K562 (cell line): ENCODE measurements at regions not wholly inside any gene's neighbourhood (a gene's known extent, or its start where the extent isn't known, plus 50 kb on each side); places are given as distances from the start of the nearest gene placed in this dataset.
A peak's percentile ranks its signal among the peaks of the same experiment; 100 is the strongest.

Experiments used
- ATF1 ChIP-seq, 2 experiments: fragments of 450-650 bp in 1 of 2; IDR thresholded peaks; 2 replicates each; pipeline ENCODE4 v1.6.1; 2016; ENCODE audit warnings: missing compliant biosample characterization in 1 of 2, missing genetic modification characterization in 1 of 2
- CHD1 ChIP-seq: fragments of 200-600 bp; sonication (generic); IDR thresholded peaks from one replicate; pipeline ENCODE4 v1.6.1; 2012; ENCODE audit warnings: mild to moderate bottlenecking, moderate library complexity, low read length, inconsistent platforms
- FOXK2 ChIP-seq, 2 experiments: fragments of 450-650 bp; IDR thresholded peaks in 1 of 2; conservative IDR thresholded peaks in 1 of 2; 2 replicates each; pipeline ENCODE4 v1.6.1; 2016; ENCODE audit warnings: low read depth in 2 of 2, mild to moderate bottlenecking in 1 of 2
- RBBP5 ChIP-seq: fragments of 200-600 bp; sonication (generic); IDR thresholded peaks from 2 replicates; pipeline ENCODE4 v1.6.1; 2012; ENCODE audit warnings: borderline replicate concordance, mild to moderate bottlenecking, low read length, control low read depth, inconsistent platforms; ENCODE audit not compliant: insufficient read depth, poor library complexity, severe bottlenecking
- SMARCA5 ChIP-seq: fragments of 450-650 bp; IDR thresholded peaks from 2 replicates; pipeline ENCODE4 v1.6.1; 2016
- SMARCB1 ChIP-seq: IDR thresholded peaks from 2 replicates; pipeline ENCODE4 v1.6.1; 2011; ENCODE audit warnings: improper control_type of control experiment, low read depth; ENCODE audit not compliant: insufficient read length
- SNIP1 ChIP-seq: fragments of 450-650 bp; IDR thresholded peaks from 2 replicates; pipeline ENCODE4 v1.7.1; 2017; ENCODE audit warnings: low read depth, mild to moderate bottlenecking
- TARDBP ChIP-seq: fragments of 450-650 bp; IDR thresholded peaks from 2 replicates; pipeline ENCODE4 v1.6.1; 2016
- YBX1 ChIP-seq: fragments of 450-650 bp; IDR thresholded peaks from 2 replicates; pipeline ENCODE4 v1.7.1; 2016; ENCODE audit warnings: mild to moderate bottlenecking
- ZBTB8A ChIP-seq: fragments of 450-650 bp; IDR thresholded peaks from 2 replicates; pipeline ENCODE4 v1.6.1; 2018; ENCODE audit warnings: mild to moderate bottlenecking, moderate library complexity; ENCODE audit not compliant: partially characterized antibody
- ZC3H11A ChIP-seq: IDR thresholded peaks from 2 replicates; pipeline ENCODE4 v1.6.1; 2012; ENCODE audit warnings: low read depth, low read length, improper control_type of control experiment
- ZFP30 ChIP-seq: fragments of 250-450 bp; sonication (Bioruptor Pico); IDR thresholded peaks from 2 replicates; pipeline ENCODE4 v1.8.0; 2022; ENCODE audit warnings: moderate library complexity, mild to moderate bottlenecking, inconsistent platforms, borderline replicate concordance
- ZNF165 ChIP-seq: fragments of 250-450 bp; sonication (Bioruptor Pico); IDR thresholded peaks from 2 replicates; pipeline ENCODE4 v1.4.0; 2020; ENCODE audit warnings: borderline replicate concordance
- ZNF431 ChIP-seq: sonication (generic); formaldehyde crosslinking; IDR thresholded peaks from 2 replicates; pipeline ENCODE4 v1.8.0; 2022; ENCODE audit warnings: mild to moderate bottlenecking, missing genetic modification reagents
- TF ChIP-seq, protein P1 (sequence below): fragments of 450-650 bp; formaldehyde crosslinking; IDR thresholded peaks from 2 replicates; pipeline ENCODE4 v1.4.0; 2020; ENCODE audit warnings: mild to moderate bottlenecking, moderate library complexity
- TF ChIP-seq, protein P2 (sequence below): fragments of 450-650 bp; IDR thresholded peaks from 2 replicates; pipeline ENCODE4 v1.6.1; 2016
- TF ChIP-seq, protein P3 (sequence below): fragments of 250-450 bp; sonication (Bioruptor Pico); IDR thresholded peaks from 2 replicates; pipeline ENCODE4 v1.4.0; 2020; ENCODE audit warnings: mild to moderate bottlenecking, moderate library complexity
- TF ChIP-seq, protein P4 (sequence below): sonication (generic); formaldehyde crosslinking; IDR thresholded peaks from 2 replicates; pipeline ENCODE4 v1.4.0; 2020; ENCODE audit warnings: mild to moderate bottlenecking, missing genetic modification reagents
- TF ChIP-seq, protein P5 (sequence below), 3 experiments: IDR thresholded peaks in 2 of 3; conservative IDR thresholded peaks in 1 of 3; 2 replicates each; pipeline ENCODE4 v1.5.1; 2011 to 2012; ENCODE audit warnings: low read length in 3 of 3, mild to moderate bottlenecking in 3 of 3, control low read depth in 2 of 3, improper control_type of control experiment in 1 of 3, inconsistent platforms in 1 of 3, low read depth in 1 of 3, mixed read lengths in 1 of 3, moderate library complexity in 1 of 3; ENCODE audit not compliant: insufficient read depth in 2 of 3

DNA sequence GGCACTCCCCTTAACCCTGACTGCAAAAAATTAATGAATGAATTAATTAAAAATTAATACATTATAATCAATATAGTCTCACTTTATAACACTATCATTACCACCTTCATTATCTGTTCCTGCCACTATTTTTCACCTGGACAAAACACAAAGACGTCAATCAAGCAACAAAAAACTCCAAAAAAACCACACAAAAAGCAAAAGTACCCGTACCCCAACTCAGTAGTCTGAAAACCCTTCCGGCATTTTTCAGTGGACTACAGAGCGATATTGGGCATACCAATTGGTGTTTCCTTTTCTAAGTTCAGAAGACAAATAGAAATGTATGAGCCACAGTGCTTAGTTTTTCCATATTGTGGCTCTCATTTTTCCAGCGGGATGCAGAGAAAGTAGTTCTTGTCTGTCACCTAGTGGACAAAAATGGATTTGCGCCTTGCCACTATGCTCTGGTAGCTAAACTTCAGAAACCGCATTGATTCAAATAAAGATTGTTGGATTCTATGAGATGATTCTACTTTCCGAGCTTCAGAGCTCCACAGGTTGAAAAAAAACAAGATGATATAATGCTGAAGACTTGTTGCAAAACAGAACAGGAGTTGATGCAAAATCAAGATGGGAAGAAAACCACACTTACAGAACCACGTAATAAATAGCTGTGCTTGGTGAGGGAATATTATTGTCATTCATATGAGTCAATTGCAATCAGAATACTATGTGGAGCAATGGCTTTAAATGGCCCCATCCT is 50.6 kb upstream of the ITGB1 start (continued):
- TF ChIP-seq, protein P1, sequence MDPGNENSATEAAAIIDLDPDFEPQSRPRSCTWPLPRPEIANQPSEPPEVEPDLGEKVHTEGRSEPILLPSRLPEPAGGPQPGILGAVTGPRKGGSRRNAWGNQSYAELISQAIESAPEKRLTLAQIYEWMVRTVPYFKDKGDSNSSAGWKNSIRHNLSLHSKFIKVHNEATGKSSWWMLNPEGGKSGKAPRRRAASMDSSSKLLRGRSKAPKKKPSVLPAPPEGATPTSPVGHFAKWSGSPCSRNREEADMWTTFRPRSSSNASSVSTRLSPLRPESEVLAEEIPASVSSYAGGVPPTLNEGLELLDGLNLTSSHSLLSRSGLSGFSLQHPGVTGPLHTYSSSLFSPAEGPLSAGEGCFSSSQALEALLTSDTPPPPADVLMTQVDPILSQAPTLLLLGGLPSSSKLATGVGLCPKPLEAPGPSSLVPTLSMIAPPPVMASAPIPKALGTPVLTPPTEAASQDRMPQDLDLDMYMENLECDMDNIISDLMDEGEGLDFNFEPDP (CRISPR knock-in tag), result no peak
- TF ChIP-seq, protein P2, sequence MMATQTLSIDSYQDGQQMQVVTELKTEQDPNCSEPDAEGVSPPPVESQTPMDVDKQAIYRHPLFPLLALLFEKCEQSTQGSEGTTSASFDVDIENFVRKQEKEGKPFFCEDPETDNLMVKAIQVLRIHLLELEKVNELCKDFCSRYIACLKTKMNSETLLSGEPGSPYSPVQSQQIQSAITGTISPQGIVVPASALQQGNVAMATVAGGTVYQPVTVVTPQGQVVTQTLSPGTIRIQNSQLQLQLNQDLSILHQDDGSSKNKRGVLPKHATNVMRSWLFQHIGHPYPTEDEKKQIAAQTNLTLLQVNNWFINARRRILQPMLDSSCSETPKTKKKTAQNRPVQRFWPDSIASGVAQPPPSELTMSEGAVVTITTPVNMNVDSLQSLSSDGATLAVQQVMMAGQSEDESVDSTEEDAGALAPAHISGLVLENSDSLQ, result peak; percentile 66
- no peak for TF ChIP-seq ATF1 (CRISPR knock-in tag; IDR thresholded peaks at IDR 0.05)
- no peak for TF ChIP-seq ATF1 (tag; IDR thresholded peaks at IDR 0.05)
- TF ChIP-seq ZNF165, result no peak
- no peak for TF ChIP-seq SNIP1
- TF ChIP-seq, protein P3, sequence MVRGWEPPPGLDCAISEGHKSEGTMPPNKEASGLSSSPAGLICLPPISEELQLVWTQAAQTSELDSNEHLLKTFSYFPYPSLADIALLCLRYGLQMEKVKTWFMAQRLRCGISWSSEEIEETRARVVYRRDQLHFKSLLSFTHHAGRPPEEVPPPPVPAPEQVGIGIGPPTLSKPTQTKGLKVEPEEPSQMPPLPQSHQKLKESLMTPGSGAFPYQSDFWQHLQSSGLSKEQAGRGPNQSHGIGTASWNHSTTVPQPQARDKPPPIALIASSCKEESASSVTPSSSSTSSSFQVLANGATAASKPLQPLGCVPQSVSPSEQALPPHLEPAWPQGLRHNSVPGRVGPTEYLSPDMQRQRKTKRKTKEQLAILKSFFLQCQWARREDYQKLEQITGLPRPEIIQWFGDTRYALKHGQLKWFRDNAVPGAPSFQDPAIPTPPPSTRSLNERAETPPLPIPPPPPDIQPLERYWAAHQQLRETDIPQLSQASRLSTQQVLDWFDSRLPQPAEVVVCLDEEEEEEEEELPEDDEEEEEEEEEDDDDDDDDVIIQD (CRISPR knock-in tag), result no peak
- TF ChIP-seq ZC3H11A, result no peak
- TF ChIP-seq SMARCB1, result no peak
- TF ChIP-seq CHD1, result no peak
- TF ChIP-seq, protein P4, sequence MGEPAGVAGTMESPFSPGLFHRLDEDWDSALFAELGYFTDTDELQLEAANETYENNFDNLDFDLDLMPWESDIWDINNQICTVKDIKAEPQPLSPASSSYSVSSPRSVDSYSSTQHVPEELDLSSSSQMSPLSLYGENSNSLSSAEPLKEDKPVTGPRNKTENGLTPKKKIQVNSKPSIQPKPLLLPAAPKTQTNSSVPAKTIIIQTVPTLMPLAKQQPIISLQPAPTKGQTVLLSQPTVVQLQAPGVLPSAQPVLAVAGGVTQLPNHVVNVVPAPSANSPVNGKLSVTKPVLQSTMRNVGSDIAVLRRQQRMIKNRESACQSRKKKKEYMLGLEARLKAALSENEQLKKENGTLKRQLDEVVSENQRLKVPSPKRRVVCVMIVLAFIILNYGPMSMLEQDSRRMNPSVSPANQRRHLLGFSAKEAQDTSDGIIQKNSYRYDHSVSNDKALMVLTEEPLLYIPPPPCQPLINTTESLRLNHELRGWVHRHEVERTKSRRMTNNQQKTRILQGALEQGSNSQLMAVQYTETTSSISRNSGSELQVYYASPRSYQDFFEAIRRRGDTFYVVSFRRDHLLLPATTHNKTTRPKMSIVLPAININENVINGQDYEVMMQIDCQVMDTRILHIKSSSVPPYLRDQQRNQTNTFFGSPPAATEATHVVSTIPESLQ, result no peak
- no peak for TF ChIP-seq SMARCA5
- TF ChIP-seq ZFP30 (CRISPR knock-in tag), result no peak
- no peak for TF ChIP-seq YBX1
- no peak for TF ChIP-seq ZNF431 (CRISPR knock-in tag)
- TF ChIP-seq FOXK2 (conservative IDR thresholded peaks at IDR 0.05 in 1 of 2, IDR thresholded peaks at IDR 0.05 in 1 of 2; ENCODE audit: low read depth in 2 of 2), result 0 out of 4 replicates have a peak, but pooled peaks of 1 of the 2 experiments have one; percentile 16
- TF ChIP-seq ZBTB8A, result no peak
- TF ChIP-seq TARDBP, result no peak
- no peak for TF ChIP-seq RBBP5
- TF ChIP-seq, protein P5, sequence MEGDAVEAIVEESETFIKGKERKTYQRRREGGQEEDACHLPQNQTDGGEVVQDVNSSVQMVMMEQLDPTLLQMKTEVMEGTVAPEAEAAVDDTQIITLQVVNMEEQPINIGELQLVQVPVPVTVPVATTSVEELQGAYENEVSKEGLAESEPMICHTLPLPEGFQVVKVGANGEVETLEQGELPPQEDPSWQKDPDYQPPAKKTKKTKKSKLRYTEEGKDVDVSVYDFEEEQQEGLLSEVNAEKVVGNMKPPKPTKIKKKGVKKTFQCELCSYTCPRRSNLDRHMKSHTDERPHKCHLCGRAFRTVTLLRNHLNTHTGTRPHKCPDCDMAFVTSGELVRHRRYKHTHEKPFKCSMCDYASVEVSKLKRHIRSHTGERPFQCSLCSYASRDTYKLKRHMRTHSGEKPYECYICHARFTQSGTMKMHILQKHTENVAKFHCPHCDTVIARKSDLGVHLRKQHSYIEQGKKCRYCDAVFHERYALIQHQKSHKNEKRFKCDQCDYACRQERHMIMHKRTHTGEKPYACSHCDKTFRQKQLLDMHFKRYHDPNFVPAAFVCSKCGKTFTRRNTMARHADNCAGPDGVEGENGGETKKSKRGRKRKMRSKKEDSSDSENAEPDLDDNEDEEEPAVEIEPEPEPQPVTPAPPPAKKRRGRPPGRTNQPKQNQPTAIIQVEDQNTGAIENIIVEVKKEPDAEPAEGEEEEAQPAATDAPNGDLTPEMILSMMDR (IDR thresholded peaks at IDR 0.05 in 2 of 3, conservative IDR thresholded peaks at IDR 0.05 in 1 of 3; ENCODE audit: insufficient read depth in 2 of 3, low read depth in 1 of 3, low read length in 3 of 3), result peak; percentile 87 to 98 (median 94)
